ENCODE measurements at regions not wholly inside any gene's neighbourhood (a gene's known extent, or its start where the extent isn't known, plus 50 kb on each side); places are given as distances from the start of the nearest gene placed in this dataset.

GRCh38 chrX:146264763-146265375 is 447.2 kb downstream of the SLITRK2 start (continued):
- no peak for TF ChIP-seq TCF12 (IDR thresholded peaks at IDR 0.05; ENCODE audit: low read depth, low read length)
- no peak for TF ChIP-seq EP300 (IDR thresholded peaks at IDR 0.05; ENCODE audit: borderline replicate concordance in 1 of 2, low read depth in 2 of 2, low read length in 2 of 2)
- TF ChIP-seq KDM4A (IDR thresholded peaks at IDR 0.05; ENCODE audit: low read depth, low read length, severe bottlenecking), result no peak
- TF ChIP-seq EZH2 (IDR thresholded peaks at IDR 0.05; ENCODE audit: low read depth, low read length, severe bottlenecking), result no peak
- TF ChIP-seq CBX5 (IDR thresholded peaks at IDR 0.05; ENCODE audit: low read depth, low read length), result no peak
